OCI-LY1 (cell line): ENCODE measurements at regions not wholly inside any gene's neighbourhood (a gene's known extent, or its start where the extent isn't known, plus 50 kb on each side); places are given as distances from the start of the nearest gene placed in this dataset.

Experiments
- H2AFZ ChIP-seq: fragments of 200-600 bp; sonication (generic), shearing (Covaris generic); 2 replicates; pipeline ENCODE4 v1.6.0; 2014; ENCODE audit warnings: antibody characterized with exemption, mild to moderate bottlenecking, low read length
- H3F3A ChIP-seq: fragments of 200-600 bp; sonication (generic), shearing (Covaris generic); 2 replicates; pipeline ENCODE4 v1.6.0; 2014; ENCODE audit warnings: mild to moderate bottlenecking, antibody characterized with exemption, low read length, moderate library complexity; ENCODE audit not compliant: insufficient read depth
- H3K27ac ChIP-seq: fragments of 200-600 bp; sonication (generic); 2 replicates; pipeline ENCODE4 v1.5.1; 2014; ENCODE audit warnings: low read length, mixed run types, mild to moderate bottlenecking, low read depth; ENCODE audit not compliant: poor library complexity, severe bottlenecking
- H3K27me3 ChIP-seq: fragments of 200-600 bp; sonication (generic); 2 replicates; pipeline ENCODE4 v1.6.0; 2014; ENCODE audit warnings: antibody characterized with exemption, mild to moderate bottlenecking, low read length, moderate library complexity; ENCODE audit not compliant: insufficient read depth
- H3K36me3 ChIP-seq: fragments of 200-600 bp; sonication (generic); 2 replicates; pipeline ENCODE4 v1.6.1; 2014; ENCODE audit warnings: mild to moderate bottlenecking, antibody characterized with exemption, low read length, moderate library complexity, mixed read lengths; ENCODE audit not compliant: insufficient read depth
- H3K4me1 ChIP-seq: fragments of 200-600 bp; sonication (generic); 2 replicates; pipeline ENCODE4 v1.5.1; 2014; ENCODE audit warnings: mild to moderate bottlenecking, low read length, moderate library complexity; ENCODE audit not compliant: insufficient read depth, severe bottlenecking
- H3K4me2 ChIP-seq: fragments of 200-600 bp; sonication (generic), shearing (Covaris generic); 2 replicates; pipeline ENCODE4 v1.6.1; 2014; ENCODE audit warnings: low read length
- H3K4me3 ChIP-seq: fragments of 200-600 bp; sonication (generic); 2 replicates; pipeline ENCODE4 v1.5.1; 2014; ENCODE audit warnings: low read length, low read depth, mild to moderate bottlenecking, mixed read lengths; ENCODE audit not compliant: poor library complexity, severe bottlenecking
- H3K79me2 ChIP-seq: fragments of 200-600 bp; shearing (Covaris generic); 2 replicates; pipeline ENCODE4 v1.6.1; 2016; ENCODE audit warnings: mixed run types, low read length, mixed read lengths; ENCODE audit not compliant: insufficient read depth
- H3K9ac ChIP-seq: fragments of 200-600 bp; sonication (generic), shearing (Covaris generic); 2 replicates; pipeline ENCODE4 v1.6.1; 2014; ENCODE audit warnings: mild to moderate bottlenecking, low read length, mixed read lengths
- H3K9me2 ChIP-seq: fragments of 200-600 bp; sonication (generic), shearing (Covaris generic); 2 replicates; pipeline ENCODE4 v1.6.1; 2014; ENCODE audit warnings: low read depth, mild to moderate bottlenecking, low read length, mixed read lengths
- H3K9me3 ChIP-seq: fragments of 200-600 bp; shearing (Covaris generic); 2 replicates; pipeline ENCODE4 v1.6.1; 2014; ENCODE audit warnings: low read length, mixed read lengths
- H4K20me1 ChIP-seq: fragments of 200-600 bp; sonication (generic), shearing (Covaris generic); 2 replicates; pipeline ENCODE4 v1.6.0; 2016; ENCODE audit warnings: mild to moderate bottlenecking, low read length; ENCODE audit not compliant: insufficient read depth
- EZH2 ChIP-seq: fragments of 200-600 bp; sonication (generic), shearing (Covaris generic); IDR thresholded peaks from 2 replicates; pipeline ENCODE4 v1.8.0; 2017; ENCODE audit warnings: borderline replicate concordance, mixed run types, mild to moderate bottlenecking, antibody characterized with exemption, low read length, moderate library complexity, mixed read lengths
- TF ChIP-seq, protein P1 (sequence below): fragments of 200-600 bp; sonication (generic), shearing (Covaris generic); IDR thresholded peaks from 2 replicates; pipeline ENCODE4 v1.5.1; 2017; ENCODE audit warnings: mild to moderate bottlenecking, antibody characterized with exemption, low read length, moderate library complexity, mixed read lengths

DNA sequence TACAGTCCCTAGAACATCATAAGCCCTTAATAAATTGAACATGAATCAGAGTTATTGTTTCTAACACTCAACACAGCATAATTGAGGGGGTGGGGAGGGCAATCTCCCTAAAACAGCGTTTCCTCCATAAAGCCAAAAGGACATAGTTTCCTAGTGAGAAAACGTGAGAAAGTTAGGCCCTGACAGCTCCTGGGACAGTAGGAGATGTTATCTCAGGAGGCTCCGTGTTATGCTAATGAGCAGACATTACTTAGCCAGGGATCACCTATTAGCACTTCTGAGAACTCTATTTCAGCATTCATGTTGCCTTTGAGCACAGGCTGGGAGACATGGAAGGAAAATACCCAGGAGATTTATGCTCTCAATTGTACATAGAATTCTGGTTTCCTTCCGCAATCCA is 229.1 kb upstream of the ADAMTS9 start:
- Histone ChIP-seq H3F3A (no peaks in the 10 kb centered on the region), H3K9me3 (no peaks in the 10 kb centered on the region), H3K79me2 (no peaks in the 10 kb centered on the region), H4K20me1 (no peaks in the 10 kb centered on the region), H3K4me1 (no peaks in the 10 kb centered on the region), H3K27me3 (no peaks in the 10 kb centered on the region), H2AFZ (no peak overlapping the region), H3K36me3 (no peaks in the 10 kb centered on the region), H3K4me3 (no peak overlapping the region), H3K9ac (no peak overlapping the region), H3K27ac (no peak overlapping the region), H3K4me2 (no peak overlapping the region), H3K9me2 (no peaks in the 10 kb centered on the region)
- TF ChIP-seq EZH2 = no peak
- TF ChIP-seq, protein P1, sequence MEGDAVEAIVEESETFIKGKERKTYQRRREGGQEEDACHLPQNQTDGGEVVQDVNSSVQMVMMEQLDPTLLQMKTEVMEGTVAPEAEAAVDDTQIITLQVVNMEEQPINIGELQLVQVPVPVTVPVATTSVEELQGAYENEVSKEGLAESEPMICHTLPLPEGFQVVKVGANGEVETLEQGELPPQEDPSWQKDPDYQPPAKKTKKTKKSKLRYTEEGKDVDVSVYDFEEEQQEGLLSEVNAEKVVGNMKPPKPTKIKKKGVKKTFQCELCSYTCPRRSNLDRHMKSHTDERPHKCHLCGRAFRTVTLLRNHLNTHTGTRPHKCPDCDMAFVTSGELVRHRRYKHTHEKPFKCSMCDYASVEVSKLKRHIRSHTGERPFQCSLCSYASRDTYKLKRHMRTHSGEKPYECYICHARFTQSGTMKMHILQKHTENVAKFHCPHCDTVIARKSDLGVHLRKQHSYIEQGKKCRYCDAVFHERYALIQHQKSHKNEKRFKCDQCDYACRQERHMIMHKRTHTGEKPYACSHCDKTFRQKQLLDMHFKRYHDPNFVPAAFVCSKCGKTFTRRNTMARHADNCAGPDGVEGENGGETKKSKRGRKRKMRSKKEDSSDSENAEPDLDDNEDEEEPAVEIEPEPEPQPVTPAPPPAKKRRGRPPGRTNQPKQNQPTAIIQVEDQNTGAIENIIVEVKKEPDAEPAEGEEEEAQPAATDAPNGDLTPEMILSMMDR = no peak

DNA sequence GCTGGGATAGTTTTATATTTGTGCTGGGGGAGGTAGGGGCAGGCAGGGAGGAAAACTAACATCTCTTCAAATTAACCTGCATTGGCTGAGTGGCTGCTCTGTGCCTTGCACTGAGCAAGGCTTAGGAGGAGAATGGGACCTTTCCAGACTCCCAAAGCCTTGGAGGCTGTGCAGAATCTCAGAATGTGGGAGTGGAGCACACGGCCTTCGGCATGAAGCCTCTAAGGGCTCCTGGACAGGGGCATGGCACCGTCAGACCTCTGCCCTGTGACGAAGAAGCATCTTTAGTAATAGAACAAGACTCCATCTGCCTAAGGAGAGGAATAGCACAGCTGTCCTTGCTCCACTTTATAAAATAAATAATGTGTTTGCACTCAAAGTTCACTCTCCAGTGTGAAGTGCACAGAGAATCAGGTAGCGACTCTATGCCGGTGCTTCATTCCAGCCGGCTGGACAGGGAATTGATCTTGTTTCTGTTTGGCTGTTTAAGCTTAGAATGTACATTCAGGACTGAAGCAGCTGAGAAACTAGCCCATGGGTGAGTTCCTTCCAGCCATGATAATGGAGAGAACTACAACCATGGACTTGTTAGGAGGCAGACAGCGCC is 228.5 kb upstream of the ADAMTS9 start:
- Histone ChIP-seq H3K4me2 (no peak overlapping the region), H3K79me2 (no peaks in the 10 kb centered on the region), H3K4me1 (no peaks in the 10 kb centered on the region), H3F3A (no peaks in the 10 kb centered on the region), H2AFZ (no peak overlapping the region), H3K27ac (no peak overlapping the region), H3K9ac (no peak overlapping the region), H3K9me3 (no peaks in the 10 kb centered on the region), H3K36me3 (no peaks in the 10 kb centered on the region), H3K9me2 (no peaks in the 10 kb centered on the region), H3K27me3 (no peaks in the 10 kb centered on the region), H3K4me3 (no peak overlapping the region), H4K20me1 (no peaks in the 10 kb centered on the region)
- TF ChIP-seq, protein P1 = no peak
- TF ChIP-seq EZH2 = no peak

DNA sequence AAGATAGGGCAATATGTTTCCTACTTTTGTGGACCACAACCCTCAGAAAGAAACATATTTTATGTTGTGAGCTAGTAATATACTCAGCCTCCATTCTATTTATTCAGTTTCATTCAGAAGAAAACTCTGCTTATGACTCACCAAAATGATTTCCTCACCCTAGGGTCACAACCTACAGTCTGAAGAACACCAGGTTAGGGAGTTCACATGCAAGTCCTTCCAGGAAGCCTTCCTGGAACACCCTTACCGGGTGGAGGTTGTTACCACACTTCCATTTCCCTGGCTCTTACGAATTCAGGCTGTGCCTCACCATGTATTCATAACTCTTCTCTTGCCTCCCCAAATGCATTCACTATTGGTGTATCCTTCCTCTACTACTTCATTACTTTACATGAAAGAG is 228.0 kb upstream of the ADAMTS9 start:
- no peak overlapping the region for H3K4me3 ChIP-seq
- H2AFZ ChIP-seq = no peak overlapping the region
- H3K27ac ChIP-seq = no peak overlapping the region
- H3F3A ChIP-seq = no peaks in the 10 kb centered on the region
- no peak overlapping the region for H3K4me2 ChIP-seq
- H3K9ac ChIP-seq = no peak overlapping the region
- H3K9me3 ChIP-seq = no peaks in the 10 kb centered on the region
- no peaks in the 10 kb centered on the region for H3K27me3 ChIP-seq
- no peaks in the 10 kb centered on the region for H3K4me1 ChIP-seq
- no peaks in the 10 kb centered on the region for H4K20me1 ChIP-seq
- no peaks in the 10 kb centered on the region for H3K79me2 ChIP-seq
- H3K9me2 ChIP-seq = no peaks in the 10 kb centered on the region
- no peaks in the 10 kb centered on the region for H3K36me3 ChIP-seq
- TF ChIP-seq EZH2 = no peak
- TF ChIP-seq, protein P1 = no peak
